HFF-Myc (cell line): ENCODE measurements at regions not wholly inside any gene's neighbourhood (a gene's known extent, or its start where the extent isn't known, plus 50 kb on each side); places are given as distances from the start of the nearest gene placed in this dataset.
"Not testable (repeated sequence)": the region's sequence is repeated elsewhere in the genome, so short reads cannot be mapped to it uniquely, and the experiment has no call there.

Source experiments
- DNase-seq: peaks from one replicate; pipeline ENCODE4 v3.0.0-alpha.2; 2011; ENCODE audit warnings: low read depth; ENCODE audit errors: extremely low read depth
- H3K4me3 ChIP-seq: replicated peaks from 2 replicates; pipeline ENCODE4 v1.5.1; 2011; ENCODE audit warnings: low read depth, mild to moderate bottlenecking, control low read depth, low read length
- CTCF ChIP-seq: IDR thresholded peaks from 2 replicates; pipeline ENCODE4 v1.5.1; 2012; ENCODE audit warnings: mild to moderate bottlenecking, low read depth, low read length, control low read depth; ENCODE audit errors: missing control alignments

- no peak for TF ChIP-seq CTCF
- H3K4me3 ChIP-seq = no peak overlapping the region
Measured at GRCh38 chr4:71081192-71081591, 87.7 kb downstream of the DCK start.

DNA sequence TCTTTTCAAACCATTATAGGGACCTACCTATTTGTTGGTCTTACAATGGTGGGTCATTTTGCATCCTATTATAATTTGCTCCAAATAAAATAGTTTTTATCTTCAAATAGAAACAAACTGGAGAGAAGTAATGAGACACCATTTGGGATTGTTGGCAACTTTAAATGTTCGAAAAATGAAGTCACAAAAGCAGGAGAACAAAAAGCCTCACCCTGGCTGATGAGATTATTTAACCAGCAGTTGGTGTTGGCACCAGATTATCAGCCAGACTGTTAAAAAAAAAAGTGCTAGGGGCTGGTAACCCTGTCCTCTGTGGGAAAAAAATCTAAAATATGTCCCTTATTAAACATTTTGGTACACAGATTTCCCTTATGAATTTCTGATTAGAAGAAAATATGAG is 100.3 kb downstream of the DCK start:
- DNase-seq = no peak
- H3K4me3 ChIP-seq = no peak overlapping the region
- no peak for TF ChIP-seq CTCF

More at GRCh38 chr4:71081192-71081591, 87.7 kb downstream of the DCK start:
- no peak for DNase-seq

- DNase-seq = no peak
- no peak for TF ChIP-seq CTCF
- no peak overlapping the region for H3K4me3 ChIP-seq
Measured at GRCh38 chr4:71094201-71094600, 100.8 kb downstream of the DCK start.

DNA sequence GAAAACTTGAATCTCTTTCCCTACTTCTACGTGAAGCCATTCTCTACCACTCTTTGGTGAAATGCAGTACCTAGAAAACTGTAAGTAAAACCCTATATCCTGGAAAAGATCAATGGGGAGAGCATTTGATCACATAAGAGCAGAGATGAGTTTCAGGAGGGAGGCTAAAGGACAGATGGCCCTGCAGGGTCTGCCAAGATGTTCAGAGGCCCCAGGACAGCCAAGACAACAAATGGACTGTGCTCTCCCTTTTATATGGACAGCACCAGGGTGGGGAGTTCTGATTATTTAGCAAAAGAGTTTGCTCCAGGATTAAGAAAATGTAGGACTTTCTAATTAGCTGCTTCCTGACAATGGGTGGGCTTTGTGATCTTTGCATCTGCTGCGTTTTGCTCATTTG is 101.7 kb downstream of the DCK start:
- H3K4me3 ChIP-seq = no peak overlapping the region
- TF ChIP-seq CTCF = no peak
- no peak for DNase-seq

- TF ChIP-seq CTCF = no peak
- no peak overlapping the region for H3K4me3 ChIP-seq
- DNase-seq = no peak
Measured at GRCh38 chr4:71095545-71095944, 102.1 kb downstream of the DCK start.

- no peak overlapping the region for H3K4me3 ChIP-seq
- no peak for DNase-seq
- no peak for TF ChIP-seq CTCF
Measured at GRCh38 chr4:71107726-71108125, 114.3 kb downstream of the DCK start.

- no peak overlapping the region for H3K4me3 ChIP-seq
- DNase-seq = no peak
- TF ChIP-seq CTCF = no peak
Measured at GRCh38 chr4:71110499-71110898, 117.0 kb downstream of the DCK start.

DNA sequence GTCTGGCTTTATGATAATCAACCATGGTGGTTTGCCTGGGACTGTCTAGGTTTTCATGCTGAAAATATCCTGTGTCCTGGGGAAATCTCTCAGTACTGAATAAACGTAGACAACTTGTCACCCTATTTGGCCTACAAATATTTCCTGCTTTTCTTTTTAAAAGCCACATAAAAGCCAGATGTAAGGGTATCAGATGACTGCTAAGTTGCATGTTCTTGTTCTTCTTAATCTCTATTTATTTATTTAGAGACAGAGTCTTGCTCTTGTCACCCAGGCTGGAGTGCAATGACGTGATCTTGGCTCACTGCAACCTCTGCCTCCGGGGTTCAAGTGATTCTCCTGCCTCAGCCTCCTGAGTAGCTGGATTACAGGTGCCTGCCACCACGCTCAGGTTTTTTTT is 117.7 kb downstream of the DCK start:
- DNase-seq = not testable (repeated sequence)

More for the DNA sequence above, 117.7 kb downstream of the DCK start:
- not testable (repeated sequence) for H3K4me3 ChIP-seq
